SU-DHL-6 (cell line): ENCODE measurements at regions not wholly inside any gene's neighbourhood (a gene's known extent, or its start where the extent isn't known, plus 50 kb on each side); places are given as distances from the start of the nearest gene placed in this dataset.

ENCODE experiments used
- H2AFZ ChIP-seq: fragments of 200-600 bp; sonication (generic); 2 replicates; pipeline ENCODE4 v1.6.1; 2014; ENCODE audit warnings: low read depth, mild to moderate bottlenecking, moderate library complexity, mixed read lengths, antibody characterized with exemption, low read length; ENCODE audit not compliant: severe bottlenecking
- H3F3A ChIP-seq: fragments of 200-600 bp; shearing (Covaris generic); 2 replicates; pipeline ENCODE4 v1.6.0; 2016; ENCODE audit warnings: antibody characterized with exemption, mild to moderate bottlenecking; ENCODE audit not compliant: insufficient read depth
- H3K27ac ChIP-seq: fragments of 200-600 bp; sonication (generic); 2 replicates; pipeline ENCODE4 v1.5.1; 2016; ENCODE audit warnings: low read depth, mild to moderate bottlenecking, low read length, moderate library complexity, mixed read lengths
- H3K27me3 ChIP-seq: fragments of 200-600 bp; sonication (generic), shearing (Covaris generic); 2 replicates; pipeline ENCODE4 v1.6.0; 2014; ENCODE audit warnings: mild to moderate bottlenecking, low read length
- H3K36me3 ChIP-seq: fragments of 200-600 bp; sonication (generic); 2 replicates; pipeline ENCODE4 v1.6.1; 2014; ENCODE audit warnings: mild to moderate bottlenecking, low read length, mixed read lengths
- H3K4me2 ChIP-seq: fragments of 300-600, 200-600 bp; shearing (Covaris generic), sonication (generic); 2 replicates; pipeline ENCODE4 v1.6.0; 2014; ENCODE audit warnings: low read length, low read depth, mild to moderate bottlenecking; ENCODE audit not compliant: poor library complexity, severe bottlenecking
- H3K4me3 ChIP-seq: fragments of 200-600 bp; sonication (generic); 2 replicates; pipeline ENCODE4 v1.5.1; 2014; ENCODE audit warnings: antibody characterized with exemption, low read length, mild to moderate bottlenecking, mixed read lengths; ENCODE audit not compliant: insufficient read depth, poor library complexity, severe bottlenecking
- H3K79me2 ChIP-seq: fragments of 200-600 bp; sonication (generic); 2 replicates; pipeline ENCODE4 v1.6.1; 2014; ENCODE audit warnings: mild to moderate bottlenecking, low read length, moderate library complexity; ENCODE audit not compliant: insufficient read depth
- H3K9ac ChIP-seq: fragments of 200-600 bp; sonication (generic); 2 replicates; pipeline ENCODE4 v1.7.0; 2014; ENCODE audit warnings: mild to moderate bottlenecking, low read length
- H3K9me2 ChIP-seq: fragments of 200-600 bp; sonication (generic); replicated peaks from 2 replicates; pipeline ENCODE4 v1.6.1; 2014; ENCODE audit warnings: low read length; ENCODE audit not compliant: insufficient read depth
- H3K9me3 ChIP-seq: fragments of 200-600 bp; sonication (generic); 2 replicates; pipeline ENCODE4 v1.6.1; 2014; ENCODE audit warnings: low read length, mixed read lengths; ENCODE audit not compliant: insufficient read depth
- H4K20me1 ChIP-seq: fragments of 200-600 bp; sonication (generic); 2 replicates; pipeline ENCODE4 v1.6.1; 2014; ENCODE audit warnings: low read depth, mild to moderate bottlenecking, antibody characterized with exemption, low read length, moderate library complexity, mixed read lengths
- CTCF ChIP-seq: fragments of 200-600 bp; sonication (generic); IDR thresholded peaks from one replicate; pipeline ENCODE4 v1.5.1; 2017; ENCODE audit warnings: antibody characterized with exemption, mild to moderate bottlenecking, low read length, moderate library complexity; ENCODE audit not compliant: insufficient read depth, poor library complexity, severe bottlenecking
- EZH2phosphoT487 ChIP-seq: fragments of 200-600 bp; sonication (generic), shearing (Covaris generic); conservative IDR thresholded peaks from 2 replicates; pipeline ENCODE4 v1.6.1; 2018; ENCODE audit warnings: mild to moderate bottlenecking, antibody characterized with exemption, low read length, moderate library complexity, mixed read lengths

- TF ChIP-seq EZH2phosphoT487 (no peak), CTCF (no peak)
- H3K27ac ChIP-seq: no peak overlapping the region
- no peaks in the 10 kb centered on the region for H4K20me1 ChIP-seq
- no peak overlapping the region for H2AFZ ChIP-seq
- H3K9me3 ChIP-seq: no peaks in the 10 kb centered on the region
- H3K27me3 ChIP-seq: no peaks in the 10 kb centered on the region
- no peak overlapping the region for H3K4me2 ChIP-seq
- no peak overlapping the region for H3K4me3 ChIP-seq
- no peak overlapping the region for H3K9ac ChIP-seq
- no peaks in the 10 kb centered on the region for H3K9me2 ChIP-seq
- H3F3A ChIP-seq: no peaks in the 10 kb centered on the region
- H3K36me3 ChIP-seq: no peaks in the 10 kb centered on the region
- no peaks in the 10 kb centered on the region for H3K79me2 ChIP-seq
These were observed 275.9 kb upstream of the HAND2 start for GRCh38 chr4:173805884-173806283.

- no peaks in the 10 kb centered on the region for H3K36me3 ChIP-seq
- H3K4me2 ChIP-seq: no peak overlapping the region
- H3K27me3 ChIP-seq: no peaks in the 10 kb centered on the region
- TF ChIP-seq CTCF (no peak), EZH2phosphoT487 (no peak)
- no peaks in the 10 kb centered on the region for H3K79me2 ChIP-seq
- H3K27ac ChIP-seq: no peak overlapping the region
- no peak overlapping the region for H3K4me3 ChIP-seq
- H2AFZ ChIP-seq: no peak overlapping the region
- H4K20me1 ChIP-seq: no peaks in the 10 kb centered on the region
- no peak overlapping the region for H3K9ac ChIP-seq
- no peaks in the 10 kb centered on the region for H3K9me3 ChIP-seq
- no peaks in the 10 kb centered on the region for H3K9me2 ChIP-seq
- H3F3A ChIP-seq: no peaks in the 10 kb centered on the region
These were observed 272.6 kb upstream of the HAND2 start for GRCh38 chr4:173802662-173803022.

GRCh38 chr4:173801876-173802661 lies 272.0 kb upstream of the HAND2 start:
- H3F3A ChIP-seq: no peaks in the 10 kb centered on the region
- H3K36me3 ChIP-seq: no peaks in the 10 kb centered on the region
- no peaks in the 10 kb centered on the region for H3K27me3 ChIP-seq
- no peaks in the 10 kb centered on the region for H3K79me2 ChIP-seq
- H3K9ac ChIP-seq: no peak overlapping the region
- H2AFZ ChIP-seq: no peak overlapping the region
- H3K4me3 ChIP-seq: no peak overlapping the region
- no peaks in the 10 kb centered on the region for H3K9me2 ChIP-seq
- no peak overlapping the region for H3K27ac ChIP-seq
- H3K4me2 ChIP-seq: no peak overlapping the region
- TF ChIP-seq CTCF (no peak), EZH2phosphoT487 (no peak)
- no peaks in the 10 kb centered on the region for H4K20me1 ChIP-seq
- H3K9me3 ChIP-seq: no peaks in the 10 kb centered on the region
